A549 (cell line): ENCODE measurements at regions not wholly inside any gene's neighbourhood (a gene's known extent, or its start where the extent isn't known, plus 50 kb on each side); places are given as distances from the start of the nearest gene placed in this dataset.

ENCODE experiments used
- CTCF ChIP-seq: fragments of >200 bp; sonication (Bioruptor Twin); formaldehyde crosslinking; IDR thresholded peaks from 3 replicates; pipeline ENCODE4 v1.5.1; 2016
- FOSL2 ChIP-seq, 2 experiments: fragments of 450-650 bp in 1 of 2; fragments of >200 bp in 1 of 2; sonication (Bioruptor Twin) in 1 of 2; formaldehyde crosslinking; IDR thresholded peaks; 2 replicates each; pipeline versions ENCODE4 v1.5.0 to v1.6.1; 2016 to 2020; ENCODE audit warnings: mild to moderate bottlenecking in 1 of 2, moderate library complexity in 1 of 2
- KDM1A ChIP-seq: fragments of 200-600 bp; sonication (generic); IDR thresholded peaks from 2 replicates; pipeline ENCODE4 v1.6.1; 2016; ENCODE audit warnings: low read depth, mild to moderate bottlenecking
- NFE2L2 ChIP-seq: fragments of 150-350 bp; conservative IDR thresholded peaks from 2 replicates; pipeline ENCODE4 v1.6.1; 2014; ENCODE audit warnings: low read length
- RFX5 ChIP-seq: fragments of 450-650 bp; IDR thresholded peaks from 2 replicates; pipeline ENCODE4 v1.7.1; 2014; ENCODE audit warnings: antibody characterized with exemption, mild to moderate bottlenecking, moderate library complexity
- SREBF2 ChIP-seq: fragments of 450-650 bp; IDR thresholded peaks from 2 replicates; pipeline ENCODE4 v1.6.1; 2014; ENCODE audit warnings: mild to moderate bottlenecking, moderate library complexity
- TP53 ChIP-seq: fragments of 250-450 bp; sonication (Bioruptor Pico); IDR thresholded peaks from 2 replicates; pipeline ENCODE4 v1.5.0; 2021; ENCODE audit warnings: mild to moderate bottlenecking, moderate library complexity

GRCh38 chr6:170130201-170130621 lies 160.7 kb downstream of the DLL1 start:
- TF ChIP-seq RFX5 (no peak), FOSL2 (IDR thresholded peaks at IDR 0.05) (no peak), FOSL2 (CRISPR knock-in tag; IDR thresholded peaks at IDR 0.05) (no peak), SREBF2 (no peak), TP53 (CRISPR knock-in tag) (no peak), CTCF (no peak), NFE2L2 (no peak), KDM1A (no peak)
